Medulla oblongata (tissue), 1 donor: ENCODE measurements at regions not wholly inside any gene's neighbourhood (a gene's known extent, or its start where the extent isn't known, plus 50 kb on each side); places are given as distances from the start of the nearest gene placed in this dataset.
"Not testable (repeated sequence)": the region's sequence is repeated elsewhere in the genome, so short reads cannot be mapped to it uniquely, and the experiment has no call there.

Experiments used
- DNase-seq: peaks from one replicate; pipeline ENCODE4 v3.0.0-alpha.2; 2015; ENCODE audit errors: extremely low spot score

GRCh38 chr7:1300206-1300605 lies 67.5 kb downstream of the UNCX start:
- DNase-seq, result no peak

- no peak for DNase-seq
These were observed 68.0 kb downstream of the UNCX start for GRCh38 chr7:1300636-1301035.

GRCh38 chr7:1301054-1301881 lies 68.6 kb downstream of the UNCX start:
- DNase-seq, result no peak

GRCh38 chr7:1301882-1302251 lies 69.2 kb downstream of the UNCX start:
- DNase-seq, result no peak

DNA sequence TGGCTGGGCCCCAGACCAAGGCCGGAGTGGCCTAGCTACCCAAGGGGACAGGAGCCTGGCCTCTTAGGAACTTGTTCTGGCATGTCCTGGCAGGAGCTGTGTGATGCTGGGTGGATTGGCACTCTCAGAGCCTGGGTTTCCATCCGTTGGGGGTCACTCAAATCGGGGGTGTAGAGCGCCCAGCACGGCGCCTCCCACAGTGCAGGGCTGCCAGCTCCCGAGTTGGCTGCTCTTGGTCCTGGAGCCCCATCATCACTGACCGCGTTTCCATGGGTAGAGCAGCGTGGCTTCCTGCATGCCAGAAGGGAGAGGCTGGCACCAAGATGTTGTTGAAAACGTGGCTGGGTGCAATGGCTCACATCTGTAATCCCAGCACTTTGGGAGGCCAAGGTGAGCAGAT lies 70.3 kb downstream of the UNCX start:
- no peak for DNase-seq

DNA sequence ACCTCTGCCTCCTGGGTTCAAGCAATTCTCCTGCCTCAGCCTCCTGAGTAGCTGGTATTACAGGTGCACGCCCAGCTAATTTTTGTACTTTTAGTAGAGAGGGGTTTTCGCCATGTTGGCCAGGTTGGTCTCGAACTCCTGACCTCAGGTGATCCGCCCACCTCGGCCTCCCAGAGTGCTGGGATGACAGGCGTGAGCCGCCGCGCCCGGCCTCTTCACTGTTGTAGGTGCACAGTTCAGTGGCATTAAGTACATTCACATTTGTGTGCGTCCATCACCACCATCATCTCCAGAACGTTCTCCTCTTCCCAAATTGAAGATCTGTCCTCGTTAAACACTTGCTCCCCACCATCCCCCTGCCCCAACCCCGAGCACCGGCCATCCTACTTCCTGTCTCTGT lies 71.3 kb downstream of the UNCX start:
- DNase-seq, result not testable (repeated sequence)

DNA sequence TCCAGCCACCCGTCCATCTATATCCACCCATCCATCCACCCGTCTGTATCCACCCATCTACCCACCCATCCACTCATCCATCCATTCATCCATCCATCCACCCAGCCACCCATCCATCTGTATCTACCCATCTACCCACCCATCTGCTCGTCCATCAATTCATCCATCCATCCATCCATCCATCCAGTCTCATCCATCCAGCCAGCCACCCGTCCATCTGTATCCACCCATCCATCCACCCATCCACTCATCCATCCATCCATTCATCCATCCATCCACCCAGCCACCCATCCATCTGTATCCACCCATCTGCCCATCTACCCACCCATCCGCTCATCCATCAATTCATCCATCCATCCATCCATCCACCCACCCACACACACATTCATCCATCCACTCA lies 73.2 kb downstream of the UNCX start:
- no peak for DNase-seq

GRCh38 chr7:1307828-1308227 lies 75.2 kb downstream of the UNCX start:
- DNase-seq, result no peak

GRCh38 chr7:1309290-1309689 lies 76.6 kb downstream of the UNCX start:
- DNase-seq, result no peak

DNA sequence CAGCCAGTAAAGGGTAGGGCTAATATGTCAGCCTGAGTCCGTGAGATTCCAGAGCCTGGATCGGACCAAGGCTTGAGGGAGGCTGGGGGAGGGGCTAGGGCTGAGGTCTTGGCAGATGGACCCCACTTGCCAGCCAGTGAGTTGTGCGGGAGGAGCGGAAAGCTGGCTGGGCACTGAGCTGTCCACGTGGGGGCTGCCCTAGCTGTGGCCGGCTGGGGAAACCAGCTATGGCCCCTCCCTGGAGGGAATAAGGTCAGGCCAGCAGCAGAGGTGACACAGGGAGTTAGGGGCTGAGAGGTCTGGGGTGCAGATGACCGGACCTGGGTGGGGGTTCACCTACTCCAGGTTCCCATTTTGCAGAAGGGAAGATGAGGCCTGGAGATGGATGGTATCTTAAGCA lies 77.3 kb downstream of the UNCX start:
- no peak for DNase-seq

GRCh38 chr7:1310936-1311335 lies 78.3 kb downstream of the UNCX start:
- DNase-seq, result no peak

DNA sequence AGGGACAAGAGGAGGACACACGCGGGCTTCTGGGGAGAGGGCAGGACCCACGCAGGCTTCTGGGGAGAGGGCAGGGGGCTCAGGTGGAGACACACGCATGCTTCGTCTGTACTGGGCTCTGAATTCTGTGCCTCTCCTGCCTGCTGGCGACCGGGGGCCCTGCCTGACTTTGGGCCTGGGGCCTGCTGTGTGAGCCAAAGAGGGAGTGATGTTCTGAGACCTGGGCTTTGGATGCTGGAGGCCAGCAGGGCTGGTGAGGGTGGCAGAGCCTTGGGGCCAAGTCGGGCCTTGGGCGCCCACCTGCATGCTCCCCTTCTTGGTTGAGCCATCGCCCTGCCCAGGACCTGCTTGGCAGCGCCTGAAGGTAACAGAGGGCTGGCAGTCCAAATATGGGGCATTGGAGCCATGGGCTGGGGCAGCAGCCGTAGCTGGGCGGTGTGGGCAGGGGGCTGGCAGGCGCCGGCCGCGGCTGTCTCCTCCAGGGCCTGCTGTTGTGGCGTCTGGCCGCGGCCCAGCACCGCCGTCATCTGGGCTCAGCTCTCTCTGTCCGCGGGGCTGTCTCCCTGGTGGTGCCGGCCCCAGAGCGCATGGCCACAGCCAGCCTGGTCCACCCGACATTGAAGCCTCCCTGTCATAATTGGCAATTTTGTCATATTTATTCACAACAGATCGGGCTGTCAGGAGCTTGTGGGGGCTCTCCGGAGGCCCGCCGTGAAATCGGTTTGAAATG lies 78.9 kb downstream of the UNCX start:
- DNase-seq, result no peak

GRCh38 chr7:1312136-1313070 lies 79.7 kb downstream of the UNCX start:
- no peak for DNase-seq

- no peak for DNase-seq
These were observed 80.9 kb downstream of the UNCX start for GRCh38 chr7:1313613-1314012.

DNA sequence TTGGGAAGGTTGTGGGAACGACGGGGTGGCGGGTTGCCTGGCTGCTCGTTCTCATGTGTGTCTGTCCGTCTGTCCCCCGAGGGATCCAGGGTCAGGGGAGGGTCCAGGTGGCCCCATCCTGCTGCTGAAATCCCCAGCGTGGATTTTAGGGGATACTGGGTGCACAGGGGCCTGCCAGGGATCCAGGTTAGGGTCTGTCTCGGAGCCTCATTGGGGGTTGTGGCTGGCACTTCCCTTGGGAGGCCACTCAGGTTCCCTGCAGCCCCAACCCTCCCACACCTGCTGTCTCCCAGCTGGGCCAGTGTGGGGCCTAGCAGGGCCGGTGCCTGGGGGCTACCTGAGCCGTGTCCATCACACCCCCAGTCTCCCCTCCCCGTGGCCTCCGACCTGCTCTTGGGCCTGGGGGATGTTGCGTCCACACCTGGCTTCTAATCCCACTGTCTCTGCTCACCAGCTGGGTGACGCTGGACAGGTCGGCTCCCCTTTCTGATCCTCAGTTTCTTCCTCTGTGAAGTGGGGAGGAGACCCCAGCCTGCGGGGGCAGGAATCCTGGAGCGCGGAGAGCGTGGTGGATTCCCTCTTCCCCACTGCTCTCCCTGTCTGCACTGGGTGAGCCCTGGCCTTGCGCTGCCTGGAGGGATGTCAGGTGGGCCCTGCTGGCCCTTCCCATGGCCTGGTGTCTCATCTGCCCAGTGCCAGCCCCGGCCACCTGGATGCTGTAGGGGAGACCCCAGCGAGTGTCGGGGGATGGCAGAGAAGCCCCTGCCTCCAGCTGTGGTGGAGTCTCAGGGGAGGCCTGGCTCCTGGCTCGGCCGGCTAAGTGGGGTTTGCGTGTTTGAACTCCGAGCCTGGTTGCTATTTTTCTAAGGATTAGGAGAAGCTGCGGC lies 81.6 kb downstream of the UNCX start:
- no peak for DNase-seq

DNA sequence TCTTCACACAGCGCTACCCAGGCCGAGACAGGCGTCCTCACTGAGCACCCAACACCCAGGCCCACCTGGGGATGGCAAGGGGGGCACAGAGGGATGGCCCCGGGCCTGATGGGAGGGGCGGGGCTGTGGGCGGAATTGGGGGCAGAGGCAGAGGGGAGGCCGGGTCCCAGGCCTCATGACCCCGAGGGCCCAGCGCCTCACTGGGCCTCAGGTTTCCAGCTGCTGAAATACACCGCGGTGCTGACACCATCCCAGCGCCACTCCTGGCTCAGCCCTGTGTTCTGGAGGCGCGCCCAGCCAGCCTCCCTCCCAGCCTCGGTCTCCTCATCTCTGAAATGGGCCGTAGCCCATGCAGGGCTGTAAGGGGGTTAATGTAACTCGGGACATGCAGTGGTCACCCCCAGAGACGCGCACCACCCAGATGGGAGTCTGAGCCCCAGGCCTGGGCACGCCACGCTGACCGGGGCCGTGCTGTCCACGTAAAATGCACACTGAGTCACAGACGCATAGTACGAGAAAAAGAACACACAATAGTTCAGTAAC lies 82.3 kb downstream of the UNCX start:
- no peak for DNase-seq

DNA sequence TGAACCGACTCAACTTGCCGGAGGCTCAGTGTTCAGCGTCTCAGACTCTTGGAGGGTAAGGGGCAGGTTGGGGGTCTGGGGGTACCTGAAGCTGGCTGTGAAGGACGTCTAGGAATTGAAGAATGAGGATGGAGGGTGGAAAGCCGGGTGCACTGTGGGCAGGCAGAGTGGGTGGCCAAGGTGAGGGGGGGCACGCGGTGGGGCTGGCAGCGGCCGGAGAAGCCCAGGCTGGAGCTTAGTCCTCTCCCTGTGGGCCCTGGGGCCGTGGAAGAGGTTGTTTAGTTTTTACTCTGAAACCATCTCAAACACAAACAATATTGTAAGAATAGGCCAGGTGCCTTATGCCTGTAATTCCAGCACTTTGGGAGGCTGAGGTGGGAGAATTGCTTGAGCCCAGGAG lies 83.4 kb downstream of the UNCX start:
- no peak for DNase-seq

- no peak for DNase-seq
These were observed 85.0 kb downstream of the UNCX start for GRCh38 chr7:1317646-1318045.

DNA sequence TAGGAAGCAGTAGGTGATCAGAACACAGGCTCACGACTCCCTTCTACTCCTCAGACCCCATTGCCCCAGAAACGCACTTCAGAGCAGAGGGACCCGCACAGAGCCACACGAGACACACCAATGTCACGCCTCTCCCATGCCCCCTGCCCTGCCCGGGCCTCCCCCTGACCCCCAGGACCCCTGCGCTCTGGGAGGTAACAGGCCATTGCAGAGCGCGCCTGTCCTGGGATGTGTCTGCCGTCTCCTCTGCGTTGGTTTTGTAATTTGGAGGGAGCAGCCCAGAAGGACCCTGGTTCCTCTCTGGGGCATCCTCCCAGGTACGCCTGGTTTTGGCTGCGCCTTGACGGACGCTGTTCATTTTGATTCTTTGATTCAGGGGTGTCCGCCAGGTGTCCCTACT lies 85.4 kb downstream of the UNCX start:
- DNase-seq, result no peak

GRCh38 chr7:1318661-1319060 lies 86.0 kb downstream of the UNCX start:
- no peak for DNase-seq
